Left forelimb (tissue), 1 donor: ENCODE measurements at regions not wholly inside any gene's neighbourhood (a gene's known extent, or its start where the extent isn't known, plus 50 kb on each side); places are given as distances from the start of the nearest gene placed in this dataset.
"Not testable (repeated sequence)": the region's sequence is repeated elsewhere in the genome, so short reads cannot be mapped to it uniquely, and the experiment has no call there.

ENCODE experiments used
- DNase-seq: peaks from one replicate; pipeline ENCODE4 v3.0.0-alpha.2; 2018; ENCODE audit warnings: low spot score

GRCh38 chr1:146641534-146641933, 296.6 kb upstream of the NBPF12 start:
- not testable (repeated sequence) for DNase-seq

DNA sequence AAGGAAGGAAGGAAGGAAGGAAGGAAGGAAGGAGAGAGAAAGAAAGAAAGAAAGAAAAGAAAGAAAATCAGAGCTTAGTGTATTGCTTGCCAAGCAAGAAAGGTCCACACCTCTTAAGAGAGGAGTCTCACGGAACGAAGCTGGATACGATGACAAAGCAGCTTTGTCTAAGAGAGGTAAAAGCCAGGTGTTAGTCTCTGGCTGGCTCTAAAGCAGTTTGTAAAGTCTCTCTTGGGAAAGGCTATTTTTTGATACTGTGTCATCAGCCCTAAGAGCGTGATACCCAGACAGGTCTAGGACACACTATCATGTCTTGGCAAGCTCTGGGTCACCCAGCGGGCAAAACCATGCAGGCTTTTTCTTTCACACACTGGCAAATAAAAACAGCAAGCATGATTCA, 297.5 kb upstream of the NBPF12 start:
- DNase-seq: not testable (repeated sequence)

DNA sequence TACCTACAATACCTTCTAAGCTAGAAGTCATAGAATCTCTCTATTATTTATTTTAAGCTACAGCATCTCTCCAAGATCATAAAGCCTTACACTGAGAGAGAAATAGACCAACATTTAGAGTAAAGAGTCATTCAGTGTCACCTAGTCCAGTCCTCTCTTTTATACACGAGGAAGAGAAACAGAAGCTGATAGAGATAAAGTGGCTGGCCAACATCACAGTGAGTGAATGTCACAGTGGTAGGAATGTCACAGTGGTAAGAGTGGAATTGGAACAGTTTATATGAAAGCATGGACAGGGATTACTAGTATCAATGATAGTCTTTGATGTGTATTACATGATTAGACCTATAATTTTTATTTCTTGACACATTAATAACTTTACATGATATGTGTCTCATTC, 307.8 kb upstream of the NBPF12 start:
- not testable (repeated sequence) for DNase-seq

GRCh38 chr1:146618582-146618981, 319.5 kb upstream of the NBPF12 start:
- DNase-seq: not testable (repeated sequence)

- not testable (repeated sequence) for DNase-seq
Measured at GRCh38 chr1:146604681-146605080, 333.4 kb upstream of the NBPF12 start.

DNA sequence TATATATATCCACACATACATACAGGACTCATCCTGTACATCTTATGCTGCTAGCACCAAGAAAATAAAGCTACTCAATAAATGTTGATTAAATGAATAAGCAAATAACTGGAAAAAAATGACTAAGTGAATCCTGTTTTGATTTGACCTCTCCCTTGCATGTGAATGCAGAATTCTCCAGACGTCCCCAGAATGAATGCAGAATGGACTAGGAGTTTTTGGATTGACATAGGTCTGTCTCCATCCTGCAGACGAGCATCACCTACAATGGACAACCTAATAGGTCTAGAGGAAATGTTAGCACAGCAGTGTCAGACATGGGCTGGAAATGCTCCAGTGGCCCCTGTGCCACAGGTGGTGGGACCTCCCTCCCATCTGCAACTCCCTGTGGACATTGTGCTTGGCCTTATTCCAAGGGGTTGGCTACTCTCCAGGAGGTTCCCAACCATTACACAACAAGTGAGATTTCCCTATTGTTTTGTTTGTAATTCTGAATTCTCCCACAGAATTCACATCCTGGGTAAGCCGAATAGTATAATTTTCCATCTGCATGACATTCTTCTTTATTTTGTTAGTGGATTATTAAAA, 337.3 kb upstream of the NBPF12 start:
- not testable (repeated sequence) for DNase-seq

DNA sequence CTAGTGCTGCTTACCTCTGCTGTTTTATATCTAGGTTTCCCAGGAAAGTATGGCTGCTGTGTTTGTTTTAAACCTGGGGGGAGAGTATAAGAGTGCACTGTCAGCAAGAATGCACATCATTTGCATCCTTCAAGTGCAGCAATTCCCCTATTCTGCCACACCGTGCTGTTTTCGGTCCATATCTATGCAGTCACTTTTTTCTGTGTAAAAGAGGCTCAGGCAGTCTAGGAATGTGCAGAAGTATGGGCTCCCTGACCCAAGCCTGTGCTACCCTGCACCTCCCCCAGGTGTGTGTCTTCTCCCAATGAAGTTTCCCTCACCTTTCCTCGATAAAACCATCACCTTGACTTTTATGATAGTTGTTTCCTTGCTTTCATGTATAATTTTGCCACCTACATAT, 338.2 kb upstream of the NBPF12 start:
- DNase-seq: not testable (repeated sequence)

DNA sequence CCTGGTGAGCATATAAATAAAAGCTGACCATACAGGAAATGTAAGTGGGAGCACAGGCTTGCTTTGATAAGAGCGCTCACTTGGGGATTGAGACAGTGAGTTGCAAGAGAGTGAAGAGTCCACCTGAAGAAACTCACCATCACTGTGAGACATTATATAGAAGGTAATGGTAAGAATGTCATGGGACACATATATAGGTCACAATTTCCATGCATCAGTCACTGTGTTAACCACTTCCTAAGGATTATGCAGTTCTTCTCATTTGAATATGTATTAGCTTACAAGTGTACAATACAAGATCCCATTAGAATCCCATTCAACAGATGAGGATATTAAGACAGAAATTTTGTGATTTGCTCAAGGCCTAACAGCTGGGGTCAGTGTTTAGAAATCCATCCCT, 352.4 kb upstream of the NOTCH2NLA start:
- DNase-seq: not testable (repeated sequence)

DNA sequence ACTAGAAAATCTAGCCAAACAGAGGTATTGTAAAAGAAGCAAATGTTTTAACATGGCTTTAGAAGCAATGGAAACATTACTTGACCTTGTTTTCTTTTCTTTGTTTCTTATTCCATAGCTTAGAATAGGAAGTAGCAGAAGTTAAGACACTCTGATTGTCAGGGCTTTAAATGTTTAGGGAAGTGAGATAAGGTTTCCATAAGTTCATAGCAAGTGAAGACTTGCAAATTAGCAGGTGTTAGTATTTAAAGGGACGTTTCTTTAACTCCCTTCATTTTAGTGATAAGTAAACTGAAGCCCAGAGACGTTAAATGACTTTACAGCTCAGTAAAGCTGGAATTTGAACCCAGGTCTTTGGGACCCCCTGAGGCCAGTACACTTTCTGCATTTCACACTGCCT, 338.7 kb upstream of the NOTCH2NLA start:
- not testable (repeated sequence) for DNase-seq

DNA sequence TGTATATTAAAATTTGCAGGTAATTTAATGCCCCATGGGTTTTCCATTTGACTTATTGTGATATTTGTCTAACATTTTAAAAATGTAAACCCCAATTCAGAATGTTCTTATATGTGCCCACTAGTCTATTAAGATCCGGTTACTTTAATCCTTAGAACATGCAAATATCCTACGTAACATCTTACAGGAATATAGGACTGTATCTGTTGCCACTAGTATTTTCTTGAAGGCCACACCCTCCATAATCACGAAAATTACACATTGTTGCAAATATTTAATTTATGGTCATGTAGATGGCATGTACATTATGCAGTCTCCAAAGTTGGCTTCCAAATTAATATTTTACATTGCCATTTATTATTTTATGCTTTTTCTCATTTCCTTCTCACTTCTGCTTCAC, 329.2 kb upstream of the NOTCH2NLA start:
- DNase-seq: not testable (repeated sequence)

- DNase-seq: not testable (repeated sequence)
Measured at GRCh38 chr1:146556405-146556804, 327.6 kb upstream of the NOTCH2NLA start.

GRCh38 chr1:146552414-146552813, 323.6 kb upstream of the NOTCH2NLA start:
- not testable (repeated sequence) for DNase-seq

GRCh38 chr1:146548684-146549083, 319.9 kb upstream of the NOTCH2NLA start:
- not testable (repeated sequence) for DNase-seq

GRCh38 chr1:146546189-146546588, 317.4 kb upstream of the NOTCH2NLA start:
- DNase-seq: not testable (repeated sequence)

DNA sequence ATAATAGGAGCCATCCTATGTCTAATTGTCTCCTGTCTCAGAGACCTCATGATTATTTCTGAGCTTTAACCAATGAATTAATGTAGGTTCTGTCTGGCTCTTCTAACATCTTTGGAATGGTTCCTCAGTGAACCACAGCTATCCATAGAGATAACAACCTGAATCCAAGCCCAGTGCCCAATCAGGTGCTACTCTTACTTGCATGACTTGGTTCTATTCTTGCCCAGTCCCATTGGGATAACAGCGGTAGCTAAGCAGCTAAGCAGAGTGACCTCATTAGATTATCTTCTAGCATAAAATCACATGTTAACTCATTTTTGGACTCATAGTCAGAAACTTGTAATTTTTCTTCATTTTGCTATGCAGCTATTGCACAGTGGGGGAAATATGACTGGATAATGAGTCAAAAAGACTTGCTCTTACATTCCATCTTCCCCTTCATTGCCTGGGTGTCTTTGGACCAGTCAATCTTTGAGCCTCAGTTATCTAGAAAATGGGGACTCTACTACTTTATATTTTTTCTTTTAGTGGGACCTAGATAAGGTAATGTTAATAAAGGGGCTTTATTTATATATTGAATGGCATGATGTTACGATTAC, 309.1 kb upstream of the NOTCH2NLA start:
- not testable (repeated sequence) for DNase-seq

DNA sequence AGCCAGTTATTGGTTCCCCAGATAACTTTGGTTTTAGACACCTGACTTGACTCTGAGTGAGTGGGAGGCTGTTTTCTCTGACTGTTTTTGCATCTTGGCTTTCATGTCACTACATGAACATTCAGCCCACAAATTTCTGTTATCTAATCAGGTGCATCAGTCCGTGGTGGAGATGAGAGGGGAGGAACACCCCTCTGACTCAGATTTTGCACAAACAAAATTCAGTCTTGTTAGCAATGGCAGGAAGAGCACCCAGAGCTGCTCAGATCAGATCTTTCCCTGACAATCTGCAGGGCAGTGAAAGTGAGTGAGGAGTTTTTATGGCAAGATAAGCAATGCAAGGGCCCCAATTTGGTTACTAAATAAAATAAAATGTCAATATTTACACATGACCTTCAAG, 307.2 kb upstream of the NOTCH2NLA start:
- not testable (repeated sequence) for DNase-seq

DNA sequence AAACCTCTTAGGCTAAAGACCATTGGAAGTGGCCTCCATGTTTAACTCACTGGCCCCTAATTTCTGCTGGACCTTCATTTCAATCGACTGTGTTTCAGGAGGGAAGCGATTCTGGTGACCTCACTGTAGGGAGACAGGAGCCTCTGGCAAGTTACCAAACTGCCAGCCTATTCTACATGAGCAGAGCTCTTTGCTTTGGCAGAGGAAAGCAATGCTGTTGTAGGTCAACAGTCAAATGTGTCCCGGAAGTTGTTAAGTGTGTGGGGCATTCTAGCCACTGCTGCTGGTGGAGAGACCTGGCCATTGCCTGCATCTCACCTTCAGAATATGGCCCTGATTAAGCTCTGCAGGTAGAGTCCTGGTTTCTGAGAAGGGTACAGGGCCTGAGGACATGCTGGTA, 306.8 kb upstream of the NOTCH2NLA start:
- not testable (repeated sequence) for DNase-seq

- not testable (repeated sequence) for DNase-seq
Measured at GRCh38 chr1:146530958-146531357, 302.1 kb upstream of the NOTCH2NLA start.

DNA sequence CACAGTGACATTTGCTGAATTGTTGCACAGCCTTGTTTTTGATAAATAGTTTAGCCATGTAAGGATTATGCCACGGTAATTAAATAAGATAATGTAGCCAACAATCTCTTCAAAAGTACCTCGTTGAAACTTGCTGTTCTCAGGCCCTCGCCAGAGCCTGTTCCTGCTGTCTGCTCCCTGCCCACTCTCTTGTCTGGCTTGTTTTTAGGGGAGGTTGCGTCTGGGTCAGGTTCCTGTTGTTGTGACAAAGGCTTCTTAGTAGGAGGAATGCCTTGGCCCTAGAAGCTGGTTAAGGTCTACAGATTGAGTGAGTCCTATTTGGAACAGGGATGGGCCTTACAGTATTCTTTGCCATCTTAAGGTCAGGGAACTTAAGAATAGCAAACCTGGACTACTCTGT, 294.0 kb upstream of the NOTCH2NLA start:
- not testable (repeated sequence) for DNase-seq

DNA sequence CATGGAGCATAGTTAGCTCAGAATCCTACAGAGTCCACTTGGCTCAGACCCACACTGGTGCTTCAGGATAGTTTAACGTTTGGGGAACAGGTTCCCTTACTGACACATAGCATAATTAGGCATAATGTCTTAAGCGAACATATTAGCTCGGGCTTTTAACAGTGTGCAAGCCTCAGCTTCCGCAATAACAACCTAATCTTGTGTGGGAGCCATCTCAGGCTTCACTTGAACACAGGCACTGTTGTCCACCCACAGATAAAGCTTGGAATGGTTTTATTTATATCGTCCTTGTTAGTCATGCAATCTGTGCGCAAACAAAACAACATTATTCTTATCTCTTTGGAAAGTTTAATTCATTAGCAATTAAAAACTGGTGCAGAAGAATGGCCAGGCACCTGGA, 293.5 kb upstream of the NOTCH2NLA start:
- DNase-seq: not testable (repeated sequence)

GRCh38 chr1:146521804-146522203, 293.0 kb upstream of the NOTCH2NLA start:
- not testable (repeated sequence) for DNase-seq

DNA sequence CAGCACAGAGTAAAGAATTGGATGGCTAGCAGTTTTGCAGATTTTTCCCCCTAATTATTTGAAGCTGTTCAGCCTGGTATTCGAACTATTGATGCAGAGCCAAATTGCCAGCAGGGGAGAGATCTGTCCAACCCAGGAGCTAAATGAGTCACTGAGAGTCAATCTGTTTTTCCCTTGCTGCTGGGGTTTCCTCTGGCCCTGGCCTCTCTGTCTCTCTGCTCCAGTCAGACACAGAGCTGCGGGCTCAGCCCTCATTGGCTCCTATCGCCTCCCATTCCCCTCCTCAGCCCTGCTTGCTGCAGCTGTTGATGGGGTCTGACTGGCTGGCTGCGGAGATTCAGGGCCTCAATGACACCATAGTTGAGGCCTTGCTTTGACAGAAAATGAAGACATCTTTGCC, 284.9 kb upstream of the NOTCH2NLA start:
- DNase-seq: not testable (repeated sequence)

GRCh38 chr1:146511047-146511777, 282.4 kb upstream of the NOTCH2NLA start:
- DNase-seq: not testable (repeated sequence)
